Esophagus muscularis mucosa (tissue), 4 donors: ENCODE measurements at regions not wholly inside any gene's neighbourhood (a gene's known extent, or its start where the extent isn't known, plus 50 kb on each side); places are given as distances from the start of the nearest gene placed in this dataset.

ENCODE experiments used
- DNase-seq: peaks from one replicate; pipeline ENCODE4 v3.0.0-alpha.2; 2017; ENCODE audit errors: extremely low spot score
- H3K27ac ChIP-seq, 4 donors: fragments of 200-600 bp; sonication (generic); replicated peaks in 1 of 4; 1 replicate in 3 of 4; 2 replicates in 1 of 4; pipeline ENCODE4 v1.5.1; 2016 to 2019; ENCODE audit warnings: mild to moderate bottlenecking in 1 of 4
- H3K27me3 ChIP-seq, 4 donors: fragments of 200-600 bp; sonication (generic); one replicate each; pipeline versions ENCODE4 v1.5.1 to v1.6.0; 2016 to 2019
- H3K36me3 ChIP-seq, 4 donors: fragments of 200-600 bp; sonication (generic); one replicate each; pipeline ENCODE4 v1.5.1; 2016 to 2019
- H3K4me1 ChIP-seq, 4 donors: fragments of 200-600 bp; sonication (generic); one replicate each; pipeline ENCODE4 v1.5.1; 2016 to 2019
- H3K4me3 ChIP-seq, 4 donors: fragments of 200-600 bp; sonication (generic); 1 replicate in 2 of 4; 2 replicates in 2 of 4; pipeline ENCODE4 v1.5.1; 2016 to 2019; ENCODE audit warnings: mild to moderate bottlenecking in 4 of 4, moderate library complexity in 1 of 4
- H3K9me3 ChIP-seq, 4 donors: fragments of 200-600 bp; sonication (generic); 1 replicate in 3 of 4; 2 replicates in 1 of 4; pipeline ENCODE4 v1.5.1; 2016 to 2019
- CTCF ChIP-seq, 3 experiments: fragments of 200-600 bp in 2 of 3; fragments of 450-650 bp in 1 of 3; sonication (generic) in 2 of 3; IDR thresholded peaks; one replicate each; pipeline ENCODE4 v1.5.1; 2017 to 2019; ENCODE audit warnings: antibody characterized with exemption in 3 of 3, mild to moderate bottlenecking in 2 of 3, moderate library complexity in 1 of 3
- EP300 ChIP-seq: sonication (generic); formaldehyde crosslinking; IDR thresholded peaks from one replicate; pipeline ENCODE4 v1.6.1; 2017; ENCODE audit warnings: antibody characterized with exemption
- POLR2A ChIP-seq: fragments of 450-650 bp; IDR thresholded peaks from one replicate; pipeline ENCODE4 v1.6.1; 2017; ENCODE audit warnings: antibody characterized with exemption, moderate library complexity, mild to moderate bottlenecking, low read depth
- POLR2AphosphoS5 ChIP-seq, 2 donors: sonication (generic); formaldehyde crosslinking; IDR thresholded peaks; one replicate each; pipeline ENCODE4 v1.6.1; 2017; ENCODE audit warnings: antibody characterized with exemption in 2 of 2
- WGBS: methylation state at CpG from one replicate; pipeline ENCODE4 v1.1.5; 2018; 5-methylcytosine and 5-hydroxymethylcytosine counted together
- intact Hi-C: fragments of 100-400 bp; cut with DNase I; formaldehyde crosslinking; loops from one replicate; pipeline ENCODE4 v1.15.1; 2023

- 78% methylated on average over 2 of the region's 2 CpGs for WGBS
- H3K4me3 ChIP-seq: no peak overlapping the region
- intact Hi-C loops: no loop called here
- H3K27me3 ChIP-seq: peaks cover 0 to 4% (median 0%) of the 10 kb centered on the region in 4 donors
- no peak overlapping the region for H3K27ac ChIP-seq
- H3K4me1 ChIP-seq: peaks cover 3 to 21% (median 16%) of the 10 kb centered on the region in 4 donors
- no peaks in the 10 kb centered on the region for H3K36me3 ChIP-seq
- DNase-seq: peak; percentile 77
- TF ChIP-seq POLR2A (no peak), EP300 (no peak), POLR2AphosphoS5 (IDR thresholded peaks at IDR 0.05) (no peak), CTCF (IDR thresholded peaks at IDR 0.05) (no peak)
- no peaks in the 10 kb centered on the region for H3K9me3 ChIP-seq
These were observed 177.0 kb upstream of the MVB12B start for GRCh38 chr9:126149661-126150060.

GRCh38 chr9:126150411-126151030, 176.1 kb upstream of the MVB12B start:
- Histone ChIP-seq H3K4me3 (no peak overlapping the region), H3K27me3 (peaks cover 0 to 4% (median 0%) of the 10 kb centered on the region in 4 donors), H3K27ac (no peak overlapping the region), H3K9me3 (no peaks in the 10 kb centered on the region), H3K36me3 (no peaks in the 10 kb centered on the region), H3K4me1 (peaks cover 0 to 16% (median 13%) of the 10 kb centered on the region in 4 donors)
- WGBS: 84% methylated on average over 6 of the region's 6 CpGs
- TF ChIP-seq POLR2AphosphoS5 (IDR thresholded peaks at IDR 0.05): no peak
- TF ChIP-seq POLR2A: no peak
- TF ChIP-seq CTCF (IDR thresholded peaks at IDR 0.05): no peak
- no peak for TF ChIP-seq EP300
- intact Hi-C loops: no loop called here
- peak; percentile 82 for DNase-seq

DNA sequence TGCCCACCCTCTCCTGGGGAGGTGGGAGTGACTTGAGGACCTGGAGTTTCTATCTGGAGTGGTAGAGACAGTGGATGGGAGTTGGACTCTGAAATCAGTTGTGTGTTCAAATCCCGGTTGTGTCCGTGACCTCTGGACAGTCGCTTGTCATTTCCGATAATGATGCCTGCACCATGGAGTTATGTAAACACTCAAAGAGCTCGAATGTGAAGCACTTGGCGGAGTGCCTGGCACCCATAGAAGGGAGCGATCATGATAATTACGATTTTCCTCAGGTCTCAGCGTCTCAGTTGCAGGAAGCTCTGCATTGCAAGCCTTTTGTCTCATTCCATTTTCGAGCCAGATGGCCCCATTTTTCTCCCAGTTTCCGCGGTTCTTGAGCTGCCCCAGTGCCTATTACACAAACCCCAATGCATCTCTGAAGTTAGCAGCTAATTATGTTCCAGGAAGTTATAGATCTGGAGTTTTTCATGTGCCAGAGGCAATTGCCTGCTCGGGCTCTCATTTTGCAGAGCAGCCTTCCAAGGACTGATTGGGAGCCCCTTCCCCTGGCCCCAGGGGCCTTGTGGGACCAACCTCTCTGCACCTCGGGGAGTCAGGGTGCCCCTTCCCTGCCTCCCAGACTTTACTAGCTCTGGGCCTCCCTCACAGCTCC, 175.5 kb upstream of the MVB12B start:
- Histone ChIP-seq H3K27ac (no peak overlapping the region), H3K9me3 (no peaks in the 10 kb centered on the region), H3K27me3 (peaks cover 0 to 4% (median 0%) of the 10 kb centered on the region in 4 donors), H3K4me3 (no peak overlapping the region), H3K36me3 (no peaks in the 10 kb centered on the region), H3K4me1 (peaks cover 0 to 16% (median 13%) of the 10 kb centered on the region in 4 donors)
- 51% methylated on average over 13 of the region's 14 CpGs for WGBS
- intact Hi-C loops: no loop called here
- TF ChIP-seq POLR2A: no peak
- TF ChIP-seq POLR2AphosphoS5 (IDR thresholded peaks at IDR 0.05): no peak
- TF ChIP-seq EP300: no peak
- no peak for TF ChIP-seq CTCF (IDR thresholded peaks at IDR 0.05)
- DNase-seq: peak; percentile 90

DNA sequence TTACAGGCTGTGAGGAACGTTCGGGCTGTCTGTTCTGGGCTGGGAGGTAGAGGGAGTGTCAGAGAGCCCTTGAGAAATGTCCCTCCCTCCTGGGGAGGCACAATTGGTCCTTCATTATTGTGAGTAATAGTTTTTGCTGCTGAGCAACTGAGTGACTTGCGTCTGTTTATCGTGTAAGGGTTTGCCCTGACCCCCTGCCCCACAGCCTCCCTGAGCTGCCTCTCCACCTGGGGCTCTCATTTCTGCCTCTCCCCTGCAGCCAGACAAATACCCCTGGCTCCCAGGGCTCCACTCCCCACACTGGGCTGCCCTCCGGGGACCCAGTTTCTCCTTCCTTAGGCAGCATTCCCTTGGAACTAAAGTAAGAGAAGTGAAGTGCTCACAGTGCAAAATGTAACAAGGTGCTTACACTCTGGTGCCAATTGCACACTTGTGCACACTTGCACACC, 174.9 kb upstream of the MVB12B start:
- Histone ChIP-seq H3K4me3 (no peak overlapping the region), H3K27me3 (peaks cover 0 to 4% (median 0%) of the 10 kb centered on the region in 4 donors), H3K4me1 (peaks cover 0 to 16% (median 13%) of the 10 kb centered on the region in 4 donors), H3K36me3 (no peaks in the 10 kb centered on the region), H3K27ac (no peak overlapping the region), H3K9me3 (no peaks in the 10 kb centered on the region)
- no peak for TF ChIP-seq EP300
- TF ChIP-seq POLR2A: no peak
- no peak for TF ChIP-seq POLR2AphosphoS5 (IDR thresholded peaks at IDR 0.05)
- 46% methylated on average over 5 of the region's 5 CpGs for WGBS
- intact Hi-C loops: no loop called here
- DNase-seq: peak; percentile 79

GRCh38 chr9:126152622-126153362, 173.8 kb upstream of the MVB12B start:
- peaks cover 0 to 13% (median 0%) of the 10 kb centered on the region in 4 donors for H3K27me3 ChIP-seq
- no peak for TF ChIP-seq CTCF (IDR thresholded peaks at IDR 0.05)
- TF ChIP-seq POLR2AphosphoS5 (IDR thresholded peaks at IDR 0.05): no peak
- TF ChIP-seq POLR2A: no peak
- TF ChIP-seq EP300: no peak
- H3K4me1 ChIP-seq: peaks cover 0 to 16% (median 13%) of the 10 kb centered on the region in 4 donors
- no peak overlapping the region for H3K27ac ChIP-seq
- H3K4me3 ChIP-seq: no peak overlapping the region
- intact Hi-C loops: no loop called here
- 82% methylated on average over 3 of the region's 3 CpGs for WGBS
- no peaks in the 10 kb centered on the region for H3K36me3 ChIP-seq
- no peaks in the 10 kb centered on the region for H3K9me3 ChIP-seq
- no peak for DNase-seq
